ENCODE measurements at regions not wholly inside any gene's neighbourhood (a gene's known extent, or its start where the extent isn't known, plus 50 kb on each side); places are given as distances from the start of the nearest gene placed in this dataset.

GRCh38 chr14:73795466-73795865 is 56.2 kb upstream of the PTGR2 start:
- H3K9ac ChIP-seq (ENCODE audit: low read depth in 2 of 2, low read length in 2 of 2): peak overlapping the region in 1 of 2 donors; percentile 3
- no peak for TF ChIP-seq CTCF (IDR thresholded peaks at IDR 0.05)
- intact Hi-C loops (cut with DNase I): no loop called here
- H3K27me3 ChIP-seq: no peaks in the 10 kb centered on the region
- no peaks in the 10 kb centered on the region for H3K36me3 ChIP-seq
- no peaks in the 10 kb centered on the region for H3K9me3 ChIP-seq
- H3K4me3 ChIP-seq: no peak overlapping the region
- no peak for DNase-seq
- H3K27ac ChIP-seq: peak overlapping the region; percentile 84
- H3K4me1 ChIP-seq: peaks cover 3% of the 10 kb centered on the region

GRCh38 chr14:73794146-73794545 is 57.5 kb upstream of the PTGR2 start:
- Histone ChIP-seq H3K36me3 (no peaks in the 10 kb centered on the region), H3K4me1 (peaks cover 3% of the 10 kb centered on the region), H3K9ac (ENCODE audit: low read depth in 2 of 2, low read length in 2 of 2) (no peak overlapping the region), H3K27me3 (no peaks in the 10 kb centered on the region), H3K4me3 (no peak overlapping the region), H3K9me3 (no peaks in the 10 kb centered on the region), H3K27ac (peak overlapping the region; percentile 84)
- no peak for TF ChIP-seq CTCF (IDR thresholded peaks at IDR 0.05)
- DNase-seq: no peak
- intact Hi-C loops (cut with DNase I): no loop called here

- intact Hi-C loops (cut with DNase I): no loop called here
Measured at GRCh38 chr14:73792481-73792880, 59.1 kb upstream of the PTGR2 start.

GRCh38 chr14:73789989-73790581 is 61.5 kb upstream of the PTGR2 start:
- H3K9me3 ChIP-seq: no peaks in the 10 kb centered on the region
- intact Hi-C loops (cut with DNase I): no loop called here
- peak overlapping the region; percentile 98 for H3K27ac ChIP-seq
- H3K4me1 ChIP-seq: peaks cover 12% of the 10 kb centered on the region
- no peaks in the 10 kb centered on the region for H3K36me3 ChIP-seq
- no peaks in the 10 kb centered on the region for H3K27me3 ChIP-seq
- peak overlapping the region; percentile 13 to 62 for H3K9ac ChIP-seq (ENCODE audit: low read depth in 2 of 2, low read length in 2 of 2)
- no peak overlapping the region for H3K4me3 ChIP-seq
- DNase-seq: no peak
- TF ChIP-seq CTCF (IDR thresholded peaks at IDR 0.05): no peak

More at GRCh38 chr14:73792481-73792880, 59.1 kb upstream of the PTGR2 start:
- no peak overlapping the region for H3K4me3 ChIP-seq
- peaks cover 8% of the 10 kb centered on the region for H3K4me1 ChIP-seq
- no peak overlapping the region for H3K27ac ChIP-seq
- no peak for TF ChIP-seq CTCF (IDR thresholded peaks at IDR 0.05)
- no peaks in the 10 kb centered on the region for H3K27me3 ChIP-seq
- DNase-seq: no peak
- H3K36me3 ChIP-seq: no peaks in the 10 kb centered on the region
- H3K9ac ChIP-seq (ENCODE audit: low read depth in 2 of 2, low read length in 2 of 2): no peak overlapping the region
- no peaks in the 10 kb centered on the region for H3K9me3 ChIP-seq

GRCh38 chr14:73788701-73789551 is 62.7 kb upstream of the PTGR2 start:
- H3K36me3 ChIP-seq: no peaks in the 10 kb centered on the region
- no peak for TF ChIP-seq CTCF (IDR thresholded peaks at IDR 0.05)
- H3K9ac ChIP-seq (ENCODE audit: low read depth in 2 of 2, low read length in 2 of 2): peak overlapping the region; percentile 13 to 62
- DNase-seq: no peak
- intact Hi-C loops (cut with DNase I): no loop called here
- no peaks in the 10 kb centered on the region for H3K27me3 ChIP-seq
- H3K4me3 ChIP-seq: no peak overlapping the region
- no peaks in the 10 kb centered on the region for H3K9me3 ChIP-seq
- H3K4me1 ChIP-seq: peaks cover 23% of the 10 kb centered on the region
- H3K27ac ChIP-seq: peak overlapping the region; percentile 98
